ENCODE measurements at regions not wholly inside any gene's neighbourhood (a gene's known extent, or its start where the extent isn't known, plus 50 kb on each side); places are given as distances from the start of the nearest gene placed in this dataset.

- DNase-seq: no peak
Observed at GRCh38 chr1:212190169-212190568, 95.0 kb upstream of the PPP2R5A start.

- DNase-seq: no peak
Observed at GRCh38 chr1:212192261-212192998, 92.8 kb upstream of the PPP2R5A start.

- DNase-seq: no peak
Observed at GRCh38 chr1:212196355-212196754, 88.9 kb upstream of the PPP2R5A start.

GRCh38 chr1:212201461-212201860 is 83.7 kb upstream of the PPP2R5A start:
- DNase-seq: no peak

- no peak for DNase-seq
Observed at GRCh38 chr1:212203630-212204029, 81.6 kb upstream of the PPP2R5A start.

- no peak for DNase-seq
Observed at GRCh38 chr1:212205006-212205405, 80.2 kb upstream of the PPP2R5A start.

- no peak for DNase-seq
Observed at GRCh38 chr1:212205843-212206242, 79.4 kb upstream of the PPP2R5A start.

- DNase-seq: no peak
Observed at GRCh38 chr1:212207118-212207517, 78.1 kb upstream of the PPP2R5A start.

GRCh38 chr1:212207822-212208520 is 77.2 kb upstream of the PPP2R5A start:
- no peak for DNase-seq

GRCh38 chr1:212208978-212209644 is 76.1 kb upstream of the PPP2R5A start:
- DNase-seq: no peak

GRCh38 chr1:212211371-212211770 is 73.8 kb upstream of the PPP2R5A start:
- no peak for DNase-seq

- DNase-seq: no peak
Observed at GRCh38 chr1:212212343-212212742, 72.9 kb upstream of the PPP2R5A start.

- no peak for DNase-seq
Observed at GRCh38 chr1:212212906-212213305, 72.3 kb upstream of the PPP2R5A start.

GRCh38 chr1:212213784-212214183 is 71.4 kb upstream of the PPP2R5A start:
- DNase-seq: no peak

- no peak for DNase-seq
Observed at GRCh38 chr1:212214325-212214724, 70.9 kb upstream of the PPP2R5A start.

GRCh38 chr1:212215910-212216309 is 69.3 kb upstream of the PPP2R5A start:
- no peak for DNase-seq

- DNase-seq: no peak
Observed at GRCh38 chr1:212217633-212218032, 67.6 kb upstream of the PPP2R5A start.

GRCh38 chr1:212218065-212218464 is 67.1 kb upstream of the PPP2R5A start:
- no peak for DNase-seq

GRCh38 chr1:212218911-212219310 is 66.3 kb upstream of the PPP2R5A start:
- no peak for DNase-seq

- DNase-seq: no peak
Observed at GRCh38 chr1:212219679-212220463, 65.3 kb upstream of the PPP2R5A start.

GRCh38 chr1:212221801-212222200 is 63.4 kb upstream of the PPP2R5A start:
- no peak for DNase-seq

- DNase-seq: no peak
Observed at GRCh38 chr1:212224102-212224501, 61.1 kb upstream of the PPP2R5A start.

Data from right lung (tissue), 2 donors.